ENCODE measurements at regions not wholly inside any gene's neighbourhood (a gene's known extent, or its start where the extent isn't known, plus 50 kb on each side); places are given as distances from the start of the nearest gene placed in this dataset.

- H3K27me3 ChIP-seq (ENCODE audit: low read depth, low read length) = no peaks in the 10 kb centered on the region
- H3K4me3 ChIP-seq (ENCODE audit: low read depth in 1 of 2, low read length in 2 of 2) = no peak overlapping the region
- no peaks in the 10 kb centered on the region for H3K36me3 ChIP-seq (ENCODE audit: control insufficient read depth in 1 of 2, insufficient read depth in 2 of 2, low read length in 2 of 2)
- H3K4me1 ChIP-seq (ENCODE audit: control insufficient read depth in 1 of 2, insufficient read depth in 2 of 2, low read length in 2 of 2) = no peaks in the 10 kb centered on the region
- no peaks in the 10 kb centered on the region for H3K9me3 ChIP-seq (ENCODE audit: control insufficient read depth in 1 of 2, low read length in 2 of 2)
- H3K27ac ChIP-seq (ENCODE audit: low read length) = no peak overlapping the region
Measured at GRCh38 chr3:72049300-72049699, 264.4 kb upstream of the PROK2 start.

DNA sequence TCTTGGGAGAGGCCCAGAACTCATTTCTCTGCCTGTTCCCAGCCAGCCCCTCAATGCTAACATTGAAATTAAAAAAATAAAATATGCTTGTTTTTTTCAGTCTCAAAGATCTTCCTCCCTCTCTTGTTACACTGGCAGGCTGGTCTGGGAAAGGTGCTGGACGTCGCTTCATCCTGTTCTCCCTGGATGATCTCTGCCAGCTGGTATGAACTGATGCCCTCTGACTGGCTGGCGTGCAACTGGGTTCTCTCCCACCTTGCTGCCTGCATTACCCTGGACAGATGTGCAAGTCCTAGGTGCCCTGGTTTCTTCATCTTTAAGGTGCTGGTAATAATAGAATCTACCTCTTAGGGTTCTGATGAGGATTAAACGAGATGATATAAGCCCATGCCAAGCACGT lies 263.9 kb upstream of the PROK2 start:
- no peak overlapping the region for H3K27ac ChIP-seq (ENCODE audit: low read length)
- no peaks in the 10 kb centered on the region for H3K4me1 ChIP-seq (ENCODE audit: control insufficient read depth in 1 of 2, insufficient read depth in 2 of 2, low read length in 2 of 2)
- H3K36me3 ChIP-seq (ENCODE audit: control insufficient read depth in 1 of 2, insufficient read depth in 2 of 2, low read length in 2 of 2) = no peaks in the 10 kb centered on the region
- no peaks in the 10 kb centered on the region for H3K9me3 ChIP-seq (ENCODE audit: control insufficient read depth in 1 of 2, low read length in 2 of 2)
- H3K4me3 ChIP-seq (ENCODE audit: low read depth in 1 of 2, low read length in 2 of 2) = no peak overlapping the region
- H3K27me3 ChIP-seq (ENCODE audit: low read depth, low read length) = no peaks in the 10 kb centered on the region

GRCh38 chr3:72047221-72047871 lies 262.4 kb upstream of the PROK2 start:
- H3K36me3 ChIP-seq (ENCODE audit: control insufficient read depth in 1 of 2, insufficient read depth in 2 of 2, low read length in 2 of 2) = no peaks in the 10 kb centered on the region
- no peaks in the 10 kb centered on the region for H3K9me3 ChIP-seq (ENCODE audit: control insufficient read depth in 1 of 2, low read length in 2 of 2)
- no peaks in the 10 kb centered on the region for H3K27me3 ChIP-seq (ENCODE audit: low read depth, low read length)
- H3K27ac ChIP-seq (ENCODE audit: low read length) = no peak overlapping the region
- H3K4me1 ChIP-seq (ENCODE audit: control insufficient read depth in 1 of 2, insufficient read depth in 2 of 2, low read length in 2 of 2) = peaks cover 4 to 5% of the 10 kb centered on the region in 2 donors
- H3K4me3 ChIP-seq (ENCODE audit: low read depth in 1 of 2, low read length in 2 of 2) = no peak overlapping the region

DNA sequence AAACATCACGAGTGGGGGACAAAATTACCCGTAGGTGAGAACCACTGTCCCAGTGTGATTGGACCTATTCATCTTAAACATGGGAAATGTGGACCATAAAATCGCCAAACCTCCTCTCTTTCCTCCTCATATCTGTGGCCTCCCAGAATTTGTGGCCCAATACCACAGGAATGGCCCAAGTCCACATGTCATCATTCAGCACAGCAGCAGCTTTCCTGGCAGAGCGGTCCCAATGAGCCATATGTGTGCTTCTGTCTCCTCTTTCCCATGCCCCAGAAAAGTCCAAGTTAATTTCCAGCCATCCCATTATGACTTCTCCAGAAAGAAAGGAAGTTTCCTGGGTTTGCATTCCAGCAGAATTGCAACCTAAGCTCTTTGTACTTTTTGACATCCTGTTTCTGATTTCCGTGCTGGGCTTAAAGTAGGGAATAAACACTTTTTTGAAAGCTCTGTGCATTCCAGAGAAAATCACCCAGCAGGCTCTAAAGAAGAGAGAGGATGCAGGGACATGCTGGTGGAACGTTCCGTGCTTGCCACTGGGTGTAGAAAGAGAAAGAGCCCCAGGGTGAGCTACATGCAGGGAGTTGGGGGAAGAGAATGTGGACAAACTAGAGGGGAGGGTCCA lies 259.4 kb upstream of the PROK2 start:
- Histone ChIP-seq H3K4me1 (ENCODE audit: control insufficient read depth in 1 of 2, insufficient read depth in 2 of 2, low read length in 2 of 2) (peaks cover 4 to 18% of the 10 kb centered on the region in 2 donors), H3K27ac (ENCODE audit: low read length) (no peak overlapping the region), H3K9me3 (ENCODE audit: control insufficient read depth in 1 of 2, low read length in 2 of 2) (no peaks in the 10 kb centered on the region), H3K4me3 (ENCODE audit: low read depth in 1 of 2, low read length in 2 of 2) (no peak overlapping the region), H3K27me3 (ENCODE audit: low read depth, low read length) (no peaks in the 10 kb centered on the region), H3K36me3 (ENCODE audit: control insufficient read depth in 1 of 2, insufficient read depth in 2 of 2, low read length in 2 of 2) (no peaks in the 10 kb centered on the region)

DNA sequence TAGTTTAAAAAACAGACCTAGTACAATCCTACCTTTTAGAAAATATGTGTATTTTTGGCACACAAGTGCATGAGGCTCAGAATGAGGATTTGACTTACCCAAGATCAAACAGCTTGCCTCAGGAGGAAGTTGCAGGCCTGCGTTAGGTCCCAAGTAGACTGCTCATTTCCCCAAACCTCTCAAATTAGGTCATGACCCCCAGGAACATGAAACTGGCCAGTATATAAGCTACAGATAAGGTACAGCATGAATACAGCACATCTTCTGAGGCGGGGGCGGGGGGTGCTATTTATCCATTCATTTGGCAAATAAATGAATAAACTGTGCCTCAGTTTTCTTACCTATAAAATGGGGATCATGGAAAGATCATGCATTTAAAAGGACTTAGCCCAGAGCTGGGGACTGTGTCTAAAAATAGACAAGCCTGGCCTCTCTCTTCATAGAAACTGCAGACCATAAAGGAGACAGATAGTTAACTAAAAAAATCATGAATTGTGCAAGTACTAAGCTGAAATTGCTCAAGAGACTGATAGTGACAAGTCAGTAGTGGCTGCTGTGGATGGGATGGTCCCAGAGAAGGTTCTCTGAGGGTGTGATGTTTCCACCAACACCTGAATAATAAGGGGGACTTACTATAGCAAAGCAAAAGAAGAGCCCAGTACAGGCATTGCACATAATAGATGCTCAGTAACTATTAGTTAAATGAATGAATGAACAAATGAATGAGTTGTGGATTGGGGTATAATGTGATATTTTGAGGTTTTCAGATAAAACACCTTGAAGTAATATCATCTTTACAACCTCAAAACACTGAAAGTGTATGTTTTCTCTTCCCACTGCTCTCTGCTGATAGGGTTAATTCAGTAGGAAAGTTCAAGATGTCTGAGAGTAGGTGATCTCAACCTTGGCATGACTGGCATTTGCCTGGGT lies 258.5 kb upstream of the PROK2 start:
- no peaks in the 10 kb centered on the region for H3K9me3 ChIP-seq (ENCODE audit: control insufficient read depth in 1 of 2, low read length in 2 of 2)

DNA sequence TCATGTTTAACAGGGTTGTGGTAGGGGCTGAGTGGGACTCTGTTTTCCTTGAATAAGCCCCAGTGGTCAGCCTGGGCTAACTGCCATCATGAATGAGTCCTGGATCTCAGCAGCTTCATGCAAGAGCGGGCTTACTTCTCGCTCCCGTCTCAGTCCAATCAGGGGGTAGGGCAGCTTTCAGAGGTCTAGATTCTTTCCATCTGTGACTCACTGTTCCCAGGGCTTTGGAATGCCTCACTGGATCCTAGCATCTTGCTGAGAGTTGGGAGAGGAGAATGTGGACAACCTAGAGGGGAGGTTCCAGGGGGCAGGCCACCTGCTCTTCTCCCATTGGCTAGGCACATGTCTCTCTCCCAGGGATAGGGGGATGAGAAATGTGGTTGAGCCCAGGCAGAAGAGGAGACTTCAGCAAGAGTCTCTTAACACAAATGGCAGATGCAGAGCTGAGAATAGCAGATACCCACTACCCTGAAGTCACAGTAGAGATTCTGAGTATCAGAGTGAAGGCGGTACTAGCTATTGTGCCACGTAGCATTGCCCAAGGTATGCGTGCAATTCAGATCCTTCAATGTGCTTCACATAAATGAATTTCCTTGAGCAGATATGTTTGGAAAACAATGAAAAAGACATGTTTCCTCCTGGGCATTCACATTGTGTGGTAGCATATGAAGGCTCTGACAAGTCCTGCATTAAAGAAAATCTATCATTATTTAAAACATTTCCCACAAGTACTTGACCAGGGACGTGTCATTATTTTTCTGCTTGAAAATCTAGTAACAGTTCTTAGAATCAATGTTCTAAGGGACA lies 257.7 kb upstream of the PROK2 start:
- no peaks in the 10 kb centered on the region for H3K9me3 ChIP-seq (ENCODE audit: control insufficient read depth in 1 of 2, low read length in 2 of 2)
- H3K27ac ChIP-seq (ENCODE audit: low read length) = no peak overlapping the region
- no peaks in the 10 kb centered on the region for H3K36me3 ChIP-seq (ENCODE audit: control insufficient read depth in 1 of 2, insufficient read depth in 2 of 2, low read length in 2 of 2)
- peaks cover 4 to 18% of the 10 kb centered on the region in 2 donors for H3K4me1 ChIP-seq (ENCODE audit: control insufficient read depth in 1 of 2, insufficient read depth in 2 of 2, low read length in 2 of 2)
- H3K27me3 ChIP-seq (ENCODE audit: low read depth, low read length) = no peaks in the 10 kb centered on the region
- H3K4me3 ChIP-seq (ENCODE audit: low read depth in 1 of 2, low read length in 2 of 2) = no peak overlapping the region

More for the DNA sequence above, 258.5 kb upstream of the PROK2 start:
- Histone ChIP-seq H3K4me3 (ENCODE audit: low read depth in 1 of 2, low read length in 2 of 2) (no peak overlapping the region), H3K27me3 (ENCODE audit: low read depth, low read length) (no peaks in the 10 kb centered on the region), H3K4me1 (ENCODE audit: control insufficient read depth in 1 of 2, insufficient read depth in 2 of 2, low read length in 2 of 2) (peaks cover 4 to 18% of the 10 kb centered on the region in 2 donors), H3K36me3 (ENCODE audit: control insufficient read depth in 1 of 2, insufficient read depth in 2 of 2, low read length in 2 of 2) (no peaks in the 10 kb centered on the region), H3K27ac (ENCODE audit: low read length) (no peak overlapping the region)

- H3K27me3 ChIP-seq (ENCODE audit: low read depth, low read length) = no peaks in the 10 kb centered on the region
- H3K36me3 ChIP-seq (ENCODE audit: control insufficient read depth in 1 of 2, insufficient read depth in 2 of 2, low read length in 2 of 2) = no peaks in the 10 kb centered on the region
- no peaks in the 10 kb centered on the region for H3K9me3 ChIP-seq (ENCODE audit: control insufficient read depth in 1 of 2, low read length in 2 of 2)
- peaks cover 4 to 18% of the 10 kb centered on the region in 2 donors for H3K4me1 ChIP-seq (ENCODE audit: control insufficient read depth in 1 of 2, insufficient read depth in 2 of 2, low read length in 2 of 2)
- H3K27ac ChIP-seq (ENCODE audit: low read length) = no peak overlapping the region
- H3K4me3 ChIP-seq (ENCODE audit: low read depth in 1 of 2, low read length in 2 of 2) = no peak overlapping the region
Measured at GRCh38 chr3:72041511-72041910, 256.6 kb upstream of the PROK2 start.

- H3K4me1 ChIP-seq (ENCODE audit: control insufficient read depth in 1 of 2, insufficient read depth in 2 of 2, low read length in 2 of 2) = peaks cover 4 to 18% of the 10 kb centered on the region in 2 donors
- H3K9me3 ChIP-seq (ENCODE audit: control insufficient read depth in 1 of 2, low read length in 2 of 2) = no peaks in the 10 kb centered on the region
- no peak overlapping the region for H3K27ac ChIP-seq (ENCODE audit: low read length)
- no peaks in the 10 kb centered on the region for H3K27me3 ChIP-seq (ENCODE audit: low read depth, low read length)
- H3K36me3 ChIP-seq (ENCODE audit: control insufficient read depth in 1 of 2, insufficient read depth in 2 of 2, low read length in 2 of 2) = no peaks in the 10 kb centered on the region
- H3K4me3 ChIP-seq (ENCODE audit: low read depth in 1 of 2, low read length in 2 of 2) = no peak overlapping the region
Measured at GRCh38 chr3:72041076-72041475, 256.1 kb upstream of the PROK2 start.

DNA sequence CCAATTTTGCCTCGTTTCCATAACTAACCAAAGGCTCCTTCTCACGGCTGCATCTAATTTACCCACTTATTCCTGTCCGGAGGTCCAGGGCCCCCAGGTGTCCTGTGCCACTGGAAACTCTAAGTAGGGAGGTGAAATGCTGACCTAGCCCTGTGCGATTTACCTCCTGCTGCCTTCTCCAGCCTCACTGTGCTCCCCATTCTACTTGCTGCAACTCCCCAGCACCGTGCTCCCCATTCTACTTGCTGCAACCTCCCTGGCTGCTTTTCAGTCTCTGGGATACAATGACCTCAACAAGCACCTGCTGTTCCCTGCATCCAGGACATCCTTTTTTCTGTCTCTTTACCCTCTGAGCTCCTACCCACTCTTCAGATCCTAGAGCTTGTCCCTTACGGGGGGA lies 254.7 kb upstream of the PROK2 start:
- Histone ChIP-seq H3K4me1 (ENCODE audit: control insufficient read depth in 1 of 2, insufficient read depth in 2 of 2, low read length in 2 of 2) (peaks cover 4 to 18% of the 10 kb centered on the region in 2 donors), H3K9me3 (ENCODE audit: control insufficient read depth in 1 of 2, low read length in 2 of 2) (no peaks in the 10 kb centered on the region), H3K27ac (ENCODE audit: low read length) (no peak overlapping the region), H3K27me3 (ENCODE audit: low read depth, low read length) (no peaks in the 10 kb centered on the region), H3K36me3 (ENCODE audit: control insufficient read depth in 1 of 2, insufficient read depth in 2 of 2, low read length in 2 of 2) (no peaks in the 10 kb centered on the region), H3K4me3 (ENCODE audit: low read depth in 1 of 2, low read length in 2 of 2) (no peak overlapping the region)

DNA sequence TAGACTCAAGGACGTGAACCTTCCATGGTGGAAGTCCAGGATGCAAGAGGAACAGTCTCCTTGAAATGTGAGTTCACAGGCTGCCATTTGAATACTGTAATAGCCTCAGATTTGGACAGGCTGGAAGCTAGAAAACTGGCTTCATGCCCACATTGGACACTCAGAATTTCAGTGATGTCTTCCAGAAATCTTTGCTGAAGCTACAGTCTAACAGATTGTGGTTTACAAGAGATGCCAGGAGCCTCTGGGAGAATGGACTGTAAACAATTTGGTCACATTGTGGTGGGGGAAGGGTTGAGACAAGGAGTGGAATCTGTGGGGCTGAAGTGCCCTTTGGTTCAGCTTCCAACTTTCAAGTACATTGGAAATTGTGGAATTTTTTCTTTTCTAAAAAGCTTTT lies 252.0 kb upstream of the PROK2 start:
- no peaks in the 10 kb centered on the region for H3K9me3 ChIP-seq (ENCODE audit: control insufficient read depth in 1 of 2, low read length in 2 of 2)
- H3K27me3 ChIP-seq (ENCODE audit: low read depth, low read length) = no peaks in the 10 kb centered on the region
- H3K4me1 ChIP-seq (ENCODE audit: control insufficient read depth in 1 of 2, insufficient read depth in 2 of 2, low read length in 2 of 2) = peaks cover 0 to 10% of the 10 kb centered on the region in 2 donors
- no peak overlapping the region for H3K4me3 ChIP-seq (ENCODE audit: low read depth in 1 of 2, low read length in 2 of 2)
- H3K36me3 ChIP-seq (ENCODE audit: control insufficient read depth in 1 of 2, insufficient read depth in 2 of 2, low read length in 2 of 2) = no peaks in the 10 kb centered on the region
- H3K27ac ChIP-seq (ENCODE audit: low read length) = no peak overlapping the region

GRCh38 chr3:72035606-72036005 lies 250.7 kb upstream of the PROK2 start:
- Histone ChIP-seq H3K9me3 (ENCODE audit: control insufficient read depth in 1 of 2, low read length in 2 of 2) (no peaks in the 10 kb centered on the region), H3K27ac (ENCODE audit: low read length) (no peak overlapping the region), H3K27me3 (ENCODE audit: low read depth, low read length) (no peaks in the 10 kb centered on the region), H3K4me3 (ENCODE audit: low read depth in 1 of 2, low read length in 2 of 2) (no peak overlapping the region), H3K4me1 (ENCODE audit: control insufficient read depth in 1 of 2, insufficient read depth in 2 of 2, low read length in 2 of 2) (no peaks in the 10 kb centered on the region), H3K36me3 (ENCODE audit: control insufficient read depth in 1 of 2, insufficient read depth in 2 of 2, low read length in 2 of 2) (no peaks in the 10 kb centered on the region)
